Mesothelial cell of epicardium (in vitro differentiated cells): ENCODE measurements at regions not wholly inside any gene's neighbourhood (a gene's known extent, or its start where the extent isn't known, plus 50 kb on each side); places are given as distances from the start of the nearest gene placed in this dataset.

Experiments used
- DNase-seq, 2 experiments: peaks; one replicate each; pipeline ENCODE4 v3.0.0; 2021; ENCODE audit warnings: low spot score in 2 of 2; ENCODE audit not compliant: unreplicated experiment in 2 of 2
- H3K27ac Mint-ChIP-seq: 2 replicates; pipeline ENCODE4 v1.8.0; 2021; ENCODE audit warnings: mixed read lengths
- H3K27me3 Mint-ChIP-seq: 2 replicates; pipeline ENCODE4 v1.8.0; 2021; ENCODE audit warnings: low read depth, mixed read lengths
- H3K36me3 Mint-ChIP-seq: 2 replicates; pipeline ENCODE4 v1.8.0; 2021; ENCODE audit warnings: mixed read lengths
- H3K4me1 Mint-ChIP-seq: 2 replicates; pipeline ENCODE4 v1.8.0; 2021; ENCODE audit warnings: mixed read lengths
- H3K4me3 Mint-ChIP-seq: 2 replicates; pipeline ENCODE4 v1.8.0; 2021; ENCODE audit warnings: mild to moderate bottlenecking, moderate library complexity, mixed read lengths
- H3K9me3 Mint-ChIP-seq: 2 replicates; pipeline ENCODE4 v1.8.0; 2021; ENCODE audit warnings: mixed read lengths
- TF ChIP-seq, protein P1 (sequence below): fragments of 200-600 bp; sonication (generic); IDR thresholded peaks from one replicate; pipeline ENCODE4 v1.5.0; 2021; ENCODE audit warnings: antibody characterized with exemption; ENCODE audit not compliant: unreplicated experiment

DNA sequence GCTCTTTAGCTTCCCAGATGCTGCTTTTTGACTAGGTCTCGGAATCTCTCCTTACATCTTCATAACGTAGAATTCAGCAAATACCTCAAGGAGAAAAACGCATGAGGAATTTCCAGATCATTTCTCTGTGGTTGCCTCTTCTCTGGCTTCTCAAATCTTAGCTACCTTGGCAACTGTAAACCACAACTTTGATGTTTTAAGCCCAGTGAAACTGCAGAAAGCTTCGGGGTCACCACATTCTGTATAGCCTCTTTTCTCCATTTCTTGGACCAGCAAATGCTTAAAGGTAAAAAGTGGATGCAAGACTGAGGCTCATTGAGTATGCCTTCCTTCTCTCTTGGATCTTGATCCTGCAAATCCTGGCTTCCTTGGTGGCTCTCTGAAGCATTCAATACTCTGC, 125.5 kb upstream of the FBXL4 start:
- H3K4me1 Mint-ChIP-seq = no peaks in the 10 kb centered on the region
- TF ChIP-seq, protein P1, sequence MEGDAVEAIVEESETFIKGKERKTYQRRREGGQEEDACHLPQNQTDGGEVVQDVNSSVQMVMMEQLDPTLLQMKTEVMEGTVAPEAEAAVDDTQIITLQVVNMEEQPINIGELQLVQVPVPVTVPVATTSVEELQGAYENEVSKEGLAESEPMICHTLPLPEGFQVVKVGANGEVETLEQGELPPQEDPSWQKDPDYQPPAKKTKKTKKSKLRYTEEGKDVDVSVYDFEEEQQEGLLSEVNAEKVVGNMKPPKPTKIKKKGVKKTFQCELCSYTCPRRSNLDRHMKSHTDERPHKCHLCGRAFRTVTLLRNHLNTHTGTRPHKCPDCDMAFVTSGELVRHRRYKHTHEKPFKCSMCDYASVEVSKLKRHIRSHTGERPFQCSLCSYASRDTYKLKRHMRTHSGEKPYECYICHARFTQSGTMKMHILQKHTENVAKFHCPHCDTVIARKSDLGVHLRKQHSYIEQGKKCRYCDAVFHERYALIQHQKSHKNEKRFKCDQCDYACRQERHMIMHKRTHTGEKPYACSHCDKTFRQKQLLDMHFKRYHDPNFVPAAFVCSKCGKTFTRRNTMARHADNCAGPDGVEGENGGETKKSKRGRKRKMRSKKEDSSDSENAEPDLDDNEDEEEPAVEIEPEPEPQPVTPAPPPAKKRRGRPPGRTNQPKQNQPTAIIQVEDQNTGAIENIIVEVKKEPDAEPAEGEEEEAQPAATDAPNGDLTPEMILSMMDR = no peak
- H3K27ac Mint-ChIP-seq = no peak overlapping the region
- no peaks in the 10 kb centered on the region for H3K36me3 Mint-ChIP-seq
- DNase-seq = no peak
- no peak overlapping the region for H3K4me3 Mint-ChIP-seq
- H3K27me3 Mint-ChIP-seq = peaks cover 34% of the 10 kb centered on the region
- no peaks in the 10 kb centered on the region for H3K9me3 Mint-ChIP-seq

DNA sequence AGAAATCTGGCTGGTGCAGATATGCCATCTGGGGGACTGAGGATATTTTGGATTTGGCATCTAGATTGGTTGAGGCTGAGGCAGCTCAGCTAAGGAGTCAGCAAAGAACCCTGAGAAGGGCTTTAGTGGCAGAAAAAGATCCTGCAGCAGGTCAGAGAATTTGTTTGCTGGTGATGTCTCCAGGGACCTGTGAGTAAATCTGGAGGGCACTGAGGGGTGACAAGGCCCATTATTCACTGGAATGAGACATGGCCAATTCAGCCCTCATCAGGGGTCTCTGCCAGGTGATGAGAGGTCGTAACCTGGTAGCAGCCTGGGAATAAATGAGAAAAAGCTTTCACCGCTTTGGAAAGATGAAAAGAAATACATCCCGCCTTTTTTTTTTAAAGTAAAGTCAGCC, 118.3 kb upstream of the FBXL4 start:
- Mint-ChIP-seq H3K36me3 (no peaks in the 10 kb centered on the region), H3K27me3 (peaks cover 21% of the 10 kb centered on the region), H3K27ac (no peak overlapping the region), H3K4me1 (no peaks in the 10 kb centered on the region), H3K9me3 (no peaks in the 10 kb centered on the region), H3K4me3 (no peak overlapping the region)
- DNase-seq = no peak
- TF ChIP-seq, protein P1 = no peak

DNA sequence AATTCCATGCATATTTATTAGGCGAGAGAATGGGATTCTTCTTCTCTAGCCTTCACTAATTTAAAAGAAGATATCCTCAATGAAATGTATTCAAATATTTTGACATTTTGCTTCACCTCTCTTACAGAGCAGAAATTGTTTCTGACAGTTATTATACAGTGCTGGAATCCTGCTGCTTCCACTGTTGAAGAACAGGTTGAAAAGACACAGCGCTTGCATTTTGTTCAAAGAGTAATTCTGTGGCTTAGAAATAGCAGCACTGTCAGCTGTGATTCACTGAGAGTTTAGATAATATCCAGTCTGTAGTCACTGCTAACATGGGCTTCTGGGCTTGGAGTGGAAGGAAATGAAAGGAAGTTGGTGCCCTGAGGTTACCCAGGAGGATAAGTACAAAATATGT, 117.1 kb upstream of the FBXL4 start:
- TF ChIP-seq, protein P1 = no peak
- DNase-seq = no peak
- Mint-ChIP-seq H3K36me3 (no peaks in the 10 kb centered on the region), H3K4me3 (no peak overlapping the region), H3K9me3 (no peaks in the 10 kb centered on the region), H3K4me1 (no peaks in the 10 kb centered on the region), H3K27ac (no peak overlapping the region), H3K27me3 (peaks cover 20% of the 10 kb centered on the region)

DNA sequence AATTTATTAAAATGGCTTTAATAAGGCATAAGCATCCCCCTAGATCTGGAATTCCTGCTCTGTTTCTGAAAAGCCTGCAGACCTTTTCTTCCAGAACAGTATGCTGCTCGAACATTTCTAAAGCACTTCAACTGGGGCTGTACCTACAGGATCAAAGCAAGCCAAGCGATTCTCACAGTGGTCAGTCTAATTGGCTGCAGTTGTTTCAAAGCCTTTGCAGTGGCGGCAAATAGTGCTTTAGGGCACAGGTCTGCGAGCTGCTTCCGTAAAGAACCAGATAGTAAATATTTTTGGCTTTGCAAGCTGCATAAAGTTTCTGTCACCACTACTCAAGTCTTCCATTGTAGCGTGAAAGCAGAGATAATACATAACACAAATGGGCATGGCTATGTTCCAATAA, 88.9 kb upstream of the FBXL4 start:
- Mint-ChIP-seq H3K27ac (no peak overlapping the region), H3K4me3 (no peak overlapping the region), H3K36me3 (no peaks in the 10 kb centered on the region), H3K27me3 (peaks cover 14% of the 10 kb centered on the region), H3K4me1 (no peaks in the 10 kb centered on the region), H3K9me3 (no peaks in the 10 kb centered on the region)
- no peak for DNase-seq
- TF ChIP-seq, protein P1 = no peak

DNA sequence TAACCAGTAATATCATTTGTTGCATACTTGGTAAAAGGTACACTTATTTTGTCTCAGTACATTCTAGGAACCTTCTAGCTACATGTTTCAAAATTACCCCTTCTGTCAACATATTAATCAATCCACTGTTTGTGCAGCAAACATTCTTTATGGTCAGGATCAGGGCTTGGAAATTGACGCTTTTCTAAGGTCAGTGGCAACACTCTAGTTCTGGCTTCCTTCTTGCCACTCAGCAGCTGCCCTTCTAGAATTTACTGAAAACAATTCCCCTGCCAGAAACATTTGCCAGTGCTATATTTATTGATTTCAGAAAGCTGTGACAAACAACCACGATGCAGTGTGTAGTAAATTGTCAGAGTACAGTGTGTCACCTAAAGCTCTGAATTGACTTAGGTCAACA, 84.7 kb upstream of the FBXL4 start:
- DNase-seq = no peak
- no peak overlapping the region for H3K27ac Mint-ChIP-seq
- H3K4me3 Mint-ChIP-seq = no peak overlapping the region
- H3K36me3 Mint-ChIP-seq = no peaks in the 10 kb centered on the region
- peaks cover 9% of the 10 kb centered on the region for H3K27me3 Mint-ChIP-seq
- peaks cover 2% of the 10 kb centered on the region for H3K9me3 Mint-ChIP-seq
- no peaks in the 10 kb centered on the region for H3K4me1 Mint-ChIP-seq
- TF ChIP-seq, protein P1 = no peak

DNA sequence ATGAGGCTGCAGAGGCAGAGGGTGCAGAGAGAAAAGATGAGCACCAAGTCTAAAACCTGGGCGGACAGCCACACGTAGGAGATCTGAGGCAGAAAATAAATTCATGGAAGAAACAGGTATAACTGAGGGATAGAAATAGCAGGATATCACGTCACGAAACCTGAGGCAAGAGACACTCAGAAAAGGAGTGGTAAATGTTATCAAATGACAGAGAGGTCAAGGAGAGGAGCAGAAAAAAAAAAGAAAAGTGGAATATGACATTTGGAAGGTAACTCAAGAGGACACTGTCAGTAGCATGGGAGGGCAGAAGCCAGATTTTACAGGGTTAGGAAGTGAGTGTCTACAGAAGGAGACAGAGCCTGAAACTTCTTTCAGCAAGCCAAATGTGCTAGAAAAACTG, 84.2 kb upstream of the FBXL4 start:
- H3K27me3 Mint-ChIP-seq = peaks cover 6% of the 10 kb centered on the region
- no peak overlapping the region for H3K4me3 Mint-ChIP-seq
- H3K27ac Mint-ChIP-seq = no peak overlapping the region
- no peaks in the 10 kb centered on the region for H3K4me1 Mint-ChIP-seq
- no peaks in the 10 kb centered on the region for H3K36me3 Mint-ChIP-seq
- no peak for DNase-seq
- peaks cover 6% of the 10 kb centered on the region for H3K9me3 Mint-ChIP-seq
- TF ChIP-seq, protein P1 = no peak
